GM21526 (cell line): ENCODE measurements at regions not wholly inside any gene's neighbourhood (a gene's known extent, or its start where the extent isn't known, plus 50 kb on each side); places are given as distances from the start of the nearest gene placed in this dataset.

Experiments
- ATAC-seq: cut with Tn5 transposase; IDR thresholded peaks from one replicate; pipeline ENCODE4 v1.9.1; 2021; ENCODE audit warnings: moderate library complexity; ENCODE audit not compliant: unreplicated experiment, low FRiP score

GRCh38 chr1:38724160-38725131, 135.1 kb downstream of the RRAGC start:
- no peak for ATAC-seq

GRCh38 chr1:38721816-38722215, 137.8 kb downstream of the RRAGC start:
- no peak for ATAC-seq

GRCh38 chr1:38719880-38720279, 139.7 kb downstream of the RRAGC start:
- ATAC-seq: no peak

GRCh38 chr1:38718031-38718430, 141.5 kb downstream of the RRAGC start:
- no peak for ATAC-seq

GRCh38 chr1:38716229-38716628, 143.3 kb downstream of the RRAGC start:
- no peak for ATAC-seq

- ATAC-seq: no peak
Observed at GRCh38 chr1:38715415-38715814, 144.2 kb downstream of the RRAGC start.

GRCh38 chr1:38712046-38712445, 147.5 kb downstream of the RRAGC start:
- no peak for ATAC-seq

GRCh38 chr1:38708701-38709258, 150.8 kb downstream of the RRAGC start:
- ATAC-seq: no peak

GRCh38 chr1:38701088-38701487, 158.5 kb downstream of the RRAGC start:
- no peak for ATAC-seq

- ATAC-seq: no peak
Observed at GRCh38 chr1:38700077-38700470, 159.5 kb downstream of the RRAGC start.

- ATAC-seq: no peak
Observed at GRCh38 chr1:38699330-38700076, 160.1 kb downstream of the RRAGC start.

GRCh38 chr1:38697387-38697786, 162.2 kb downstream of the RRAGC start:
- no peak for ATAC-seq

- no peak for ATAC-seq
Observed at GRCh38 chr1:38696371-38696770, 163.2 kb downstream of the RRAGC start.

- ATAC-seq: no peak
Observed at GRCh38 chr1:38693759-38694158, 165.8 kb downstream of the RRAGC start.

GRCh38 chr1:38693031-38693430, 166.5 kb downstream of the RRAGC start:
- no peak for ATAC-seq

- ATAC-seq: no peak
Observed at GRCh38 chr1:38690790-38691449, 168.7 kb downstream of the RRAGC start.

- ATAC-seq: no peak
Observed at GRCh38 chr1:38686927-38687255, 172.7 kb downstream of the RRAGC start.

- no peak for ATAC-seq
Observed at GRCh38 chr1:38686167-38686926, 173.2 kb downstream of the RRAGC start.

- ATAC-seq: no peak
Observed at GRCh38 chr1:38685388-38685787, 174.2 kb downstream of the RRAGC start.

- no peak for ATAC-seq
Observed at GRCh38 chr1:38680801-38681510, 178.6 kb downstream of the RRAGC start.
